CD14-positive monocyte (primary cell): ENCODE measurements at regions not wholly inside any gene's neighbourhood (a gene's known extent, or its start where the extent isn't known, plus 50 kb on each side); places are given as distances from the start of the nearest gene placed in this dataset.
"Not testable (repeated sequence)": the region's sequence is repeated elsewhere in the genome, so short reads cannot be mapped to it uniquely, and the experiment has no call there.

Source experiments
- DNase-seq, 3 donors: peaks; one replicate each; pipeline ENCODE4 v3.0.0-alpha.2; 2011 to 2022
- H2AFZ ChIP-seq: 2 replicates; pipeline ENCODE4 v1.6.0; 2012; ENCODE audit warnings: mild to moderate bottlenecking, low read depth, low read length, inconsistent platforms; ENCODE audit not compliant: insufficient read depth, poor library complexity, severe bottlenecking
- H3K27ac ChIP-seq, 2 donors: 1 replicate in 1 of 2; 2 replicates in 1 of 2; pipeline ENCODE4 v1.5.1; 2012 to 2013; ENCODE audit warnings: low read length in 2 of 2, control low read depth in 1 of 2, inconsistent platforms in 1 of 2, low read depth in 1 of 2, mild to moderate bottlenecking in 1 of 2
- H3K27me3 ChIP-seq, 2 donors: one replicate each; pipeline versions ENCODE4 v1.6.0 to v1.6.1; 2011 to 2013; ENCODE audit warnings: low read length in 2 of 2; ENCODE audit not compliant: control insufficient read depth in 2 of 2, insufficient read depth in 2 of 2
- H3K36me3 ChIP-seq, 2 donors: replicated peaks in 1 of 2; 1 replicate in 1 of 2; 2 replicates in 1 of 2; pipeline versions ENCODE4 v1.5.1 to v1.6.1; 2012 to 2013; ENCODE audit warnings: low read length in 2 of 2, control low read depth in 1 of 2, inconsistent platforms in 1 of 2, mild to moderate bottlenecking in 1 of 2; ENCODE audit not compliant: insufficient read depth in 2 of 2, control insufficient read depth in 1 of 2
- H3K4me1 ChIP-seq, 2 donors: 1 replicate in 1 of 2; 2 replicates in 1 of 2; pipeline versions ENCODE4 v1.5.1 to v1.6.1; 2012 to 2013; ENCODE audit warnings: low read length in 2 of 2, control low read depth in 1 of 2, inconsistent platforms in 1 of 2, mild to moderate bottlenecking in 1 of 2, moderate library complexity in 1 of 2; ENCODE audit not compliant: insufficient read depth in 2 of 2, control insufficient read depth in 1 of 2
- H3K4me2 ChIP-seq: replicated peaks from 2 replicates; pipeline ENCODE3; 2012; ENCODE audit warnings: low read length, moderate library complexity, mild to moderate bottlenecking; ENCODE audit not compliant: poor library complexity, severe bottlenecking; ENCODE audit errors: extremely low read depth
- H3K4me3 ChIP-seq, 3 experiments: fragments of 200-600 bp in 1 of 3; sonication (generic) in 1 of 3; replicated peaks in 1 of 3; 1 replicate in 2 of 3; 2 replicates in 1 of 3; pipeline ENCODE4 v1.5.1; 2011 to 2013; ENCODE audit warnings: low read length in 3 of 3, mild to moderate bottlenecking in 3 of 3, control low read depth in 2 of 3, low read depth in 2 of 3, inconsistent platforms in 1 of 3, moderate library complexity in 1 of 3
- H3K79me2 ChIP-seq: 2 replicates; pipeline ENCODE4 v1.6.0; 2012; ENCODE audit warnings: mild to moderate bottlenecking, control low read depth, inconsistent platforms, low read length, moderate library complexity; ENCODE audit not compliant: insufficient read depth
- H3K9ac ChIP-seq: 2 replicates; pipeline ENCODE4 v1.6.0; 2017; ENCODE audit warnings: low read length, mild to moderate bottlenecking; ENCODE audit not compliant: insufficient read depth, poor library complexity, severe bottlenecking
- H3K9me3 ChIP-seq, 2 donors: replicated peaks in 1 of 2; 1 replicate in 1 of 2; 2 replicates in 1 of 2; pipeline versions ENCODE4 v1.5.1 to v1.6.1; 2012 to 2013; ENCODE audit warnings: low read length in 2 of 2, control low read depth in 1 of 2; ENCODE audit not compliant: control insufficient read depth in 1 of 2, insufficient read depth in 1 of 2
- H4K20me1 ChIP-seq: 2 replicates; pipeline ENCODE4 v1.6.0; 2012; ENCODE audit warnings: mild to moderate bottlenecking, low read length, control low read depth, moderate library complexity; ENCODE audit not compliant: insufficient read depth
- H3K27ac Mint-ChIP-seq, 7 donors: one replicate each; pipeline ENCODE4 v1.8.0; 2020; ENCODE audit warnings: mild to moderate bottlenecking in 7 of 7, mixed read lengths in 7 of 7, moderate library complexity in 6 of 7, inconsistent platforms in 2 of 7
- H3K27me3 Mint-ChIP-seq, 3 donors: one replicate each; pipeline ENCODE4 v1.8.0; 2021 to 2022; ENCODE audit warnings: low read depth in 3 of 3, mild to moderate bottlenecking in 3 of 3, mixed read lengths in 3 of 3, moderate library complexity in 3 of 3, inconsistent platforms in 1 of 3
- H3K36me3 Mint-ChIP-seq, 2 donors: one replicate each; pipeline ENCODE4 v1.8.0; 2020; ENCODE audit warnings: mixed read lengths in 2 of 2, inconsistent platforms in 1 of 2, mild to moderate bottlenecking in 1 of 2
- H3K4me1 Mint-ChIP-seq: one replicate; pipeline ENCODE4 v1.8.0; 2020; ENCODE audit warnings: mild to moderate bottlenecking, mixed read lengths
- H3K4me3 Mint-ChIP-seq, 2 donors: one replicate each; pipeline ENCODE4 v1.8.0; 2020; ENCODE audit warnings: mild to moderate bottlenecking in 2 of 2, mixed read lengths in 2 of 2, moderate library complexity in 1 of 2
- H3K9me3 Mint-ChIP-seq, 7 donors: one replicate each; pipeline ENCODE4 v1.8.0; 2020 to 2022; ENCODE audit warnings: mixed read lengths in 7 of 7, mild to moderate bottlenecking in 6 of 7, moderate library complexity in 6 of 7, inconsistent platforms in 2 of 7
- CTCF ChIP-seq: fragments of 200-600 bp; IDR thresholded peaks from one replicate; pipeline ENCODE4 v1.8.0; 2022; ENCODE audit warnings: antibody characterized with exemption, mild to moderate bottlenecking
- WGBS: methylation state at CpG from one replicate; pipeline ENCODE4 v1.1.5; 2013; ENCODE audit warnings: missing lambda C conversion rate; ENCODE audit not compliant: insufficient coverage; 5-methylcytosine and 5-hydroxymethylcytosine counted together
- intact Hi-C, 2 donors: fragments of 100-400 bp; cut with micrococcal nuclease; formaldehyde crosslinking; loops; one replicate each; pipeline versions ENCODE4 v1.15.0 to v1.15.1; 2023

- no peaks in the 10 kb centered on the region for H3K36me3 Mint-ChIP-seq
- no peak overlapping the region for H2AFZ ChIP-seq
- intact Hi-C loops: no loop called here
- TF ChIP-seq CTCF: no peak
- H3K27ac ChIP-seq: no peak overlapping the region
- no peaks in the 10 kb centered on the region for H3K79me2 ChIP-seq
- no peak overlapping the region for H3K9ac ChIP-seq
- DNase-seq: no peak
- peaks cover 0 to 3% (median 0%) of the 10 kb centered on the region in 3 donors for H3K27me3 Mint-ChIP-seq
- no peaks in the 10 kb centered on the region for H4K20me1 ChIP-seq
- H3K36me3 ChIP-seq: no peaks in the 10 kb centered on the region
- H3K9me3 Mint-ChIP-seq: peaks cover 0 to 7% (median 2%) of the 10 kb centered on the region in 7 donors
- WGBS: 73% methylated on average over 2 of the region's 2 CpGs
- H3K27ac Mint-ChIP-seq: no peak overlapping the region
- H3K4me3 Mint-ChIP-seq: no peak overlapping the region
- H3K4me2 ChIP-seq: no peak overlapping the region
- no peak overlapping the region for H3K4me3 ChIP-seq
- no peaks in the 10 kb centered on the region for H3K4me1 Mint-ChIP-seq
- no peaks in the 10 kb centered on the region for H3K4me1 ChIP-seq
- no peaks in the 10 kb centered on the region for H3K9me3 ChIP-seq
- H3K27me3 ChIP-seq: no peaks in the 10 kb centered on the region
These were observed 107.9 kb upstream of the PMCH start for GRCh38 chr12:102305486-102305885.

- H3K79me2 ChIP-seq: not testable (repeated sequence)
- 97% methylated on average over 3 of the region's 5 CpGs for WGBS
These were observed 107.0 kb upstream of the PMCH start for GRCh38 chr12:102304667-102305066.

More at GRCh38 chr12:102304667-102305066, 107.0 kb upstream of the PMCH start:
- H3K4me3 Mint-ChIP-seq, H3K4me1 ChIP-seq, H3K9me3 ChIP-seq, H3K27me3 Mint-ChIP-seq, H3K9ac ChIP-seq, H3K36me3 ChIP-seq, H2AFZ ChIP-seq, H3K36me3 Mint-ChIP-seq, H3K9me3 Mint-ChIP-seq, intact Hi-C loops, H3K27ac Mint-ChIP-seq, H3K27ac ChIP-seq, H3K27me3 ChIP-seq, H3K4me2 ChIP-seq, DNase-seq, H3K4me3 ChIP-seq, H3K4me1 Mint-ChIP-seq, H4K20me1 ChIP-seq: not testable (repeated sequence)
